ENCODE measurements at regions not wholly inside any gene's neighbourhood (a gene's known extent, or its start where the extent isn't known, plus 50 kb on each side); places are given as distances from the start of the nearest gene placed in this dataset.

GRCh38 chr1:201710632-201711597 is 118.0 kb upstream of the IPO9 start:
- no peak for DNase-seq

- peak; percentile 45 for DNase-seq
These were observed 117.1 kb upstream of the IPO9 start for GRCh38 chr1:201711811-201712210.

GRCh38 chr1:201712387-201713085 is 116.4 kb upstream of the IPO9 start:
- no peak for DNase-seq

GRCh38 chr1:201713086-201713810 is 115.7 kb upstream of the IPO9 start:
- peak; percentile 100 for DNase-seq

- peak; percentile 100 for DNase-seq
These were observed 114.2 kb upstream of the IPO9 start for GRCh38 chr1:201714542-201715329.

- DNase-seq = no peak
These were observed 113.6 kb upstream of the IPO9 start for GRCh38 chr1:201715351-201715750.

- no peak for DNase-seq
These were observed 112.9 kb upstream of the IPO9 start for GRCh38 chr1:201715801-201716741.

- no peak for DNase-seq
These were observed 112.2 kb upstream of the IPO9 start for GRCh38 chr1:201716742-201717135.

GRCh38 chr1:201717286-201717685 is 111.7 kb upstream of the IPO9 start:
- no peak for DNase-seq

GRCh38 chr1:201718346-201719202 is 110.4 kb upstream of the IPO9 start:
- no peak for DNase-seq

GRCh38 chr1:201719812-201720521 is 109.0 kb upstream of the IPO9 start:
- peak; percentile 77 for DNase-seq

- no peak for DNase-seq
These were observed 108.5 kb upstream of the IPO9 start for GRCh38 chr1:201720522-201720844.

GRCh38 chr1:201721082-201722049 is 107.6 kb upstream of the IPO9 start:
- DNase-seq = peak; percentile 89

GRCh38 chr1:201724039-201724765 is 104.8 kb upstream of the IPO9 start:
- DNase-seq = no peak

- no peak for DNase-seq
These were observed 104.2 kb upstream of the IPO9 start for GRCh38 chr1:201724766-201725118.

- no peak for DNase-seq
These were observed 102.3 kb upstream of the IPO9 start for GRCh38 chr1:201726700-201727099.

GRCh38 chr1:201728731-201729130 is 100.2 kb upstream of the IPO9 start:
- no peak for DNase-seq
